Pulmonary artery endothelial cell (primary cell): ENCODE measurements at regions not wholly inside any gene's neighbourhood (a gene's known extent, or its start where the extent isn't known, plus 50 kb on each side); places are given as distances from the start of the nearest gene placed in this dataset.
"Not testable (repeated sequence)": the region's sequence is repeated elsewhere in the genome, so short reads cannot be mapped to it uniquely, and the experiment has no call there.

Source experiments
- DNase-seq: peaks from one replicate; pipeline ENCODE4 v3.0.0-alpha.2; 2011; ENCODE audit warnings: low read depth, low spot score

DNA sequence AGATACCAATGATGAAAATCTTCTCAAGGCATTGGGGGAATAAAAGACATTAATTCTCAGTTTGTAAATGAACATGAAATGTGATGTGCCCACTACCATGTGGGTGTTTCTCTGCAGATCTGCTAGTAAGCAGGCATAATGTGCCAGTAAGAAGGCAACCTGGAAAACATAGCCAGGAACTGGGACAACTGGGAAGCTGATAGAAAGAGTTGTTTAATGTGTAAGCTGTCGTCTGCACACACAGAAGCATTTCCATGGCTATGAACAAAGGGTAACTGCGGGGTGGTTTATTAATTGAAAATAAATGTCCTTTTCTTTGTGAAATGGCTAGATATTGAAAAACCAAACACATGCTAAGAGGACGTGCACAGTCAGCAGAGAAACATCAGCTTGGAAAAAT, 52.0 kb downstream of the ZC3H11B start:
- no peak for DNase-seq

DNA sequence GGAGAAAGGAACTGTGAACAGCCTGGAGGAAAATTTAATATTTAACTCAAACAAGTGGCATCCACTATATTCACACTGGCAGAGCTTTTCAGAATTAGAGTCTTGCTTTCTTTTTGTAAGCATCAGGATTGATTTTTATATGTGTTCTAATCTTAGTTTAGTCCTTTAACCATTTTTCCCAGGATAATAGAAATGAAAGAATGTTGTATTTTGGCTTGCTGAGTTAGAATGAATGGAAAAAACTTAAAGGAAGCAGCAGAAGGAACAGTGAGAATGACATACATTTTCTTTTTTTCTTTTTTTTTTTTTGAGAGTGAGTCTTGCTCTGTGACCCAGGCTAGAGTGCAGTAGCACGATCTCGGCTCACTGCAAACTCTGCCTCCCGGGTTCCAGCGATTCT, 53.0 kb downstream of the ZC3H11B start:
- DNase-seq = no peak

DNA sequence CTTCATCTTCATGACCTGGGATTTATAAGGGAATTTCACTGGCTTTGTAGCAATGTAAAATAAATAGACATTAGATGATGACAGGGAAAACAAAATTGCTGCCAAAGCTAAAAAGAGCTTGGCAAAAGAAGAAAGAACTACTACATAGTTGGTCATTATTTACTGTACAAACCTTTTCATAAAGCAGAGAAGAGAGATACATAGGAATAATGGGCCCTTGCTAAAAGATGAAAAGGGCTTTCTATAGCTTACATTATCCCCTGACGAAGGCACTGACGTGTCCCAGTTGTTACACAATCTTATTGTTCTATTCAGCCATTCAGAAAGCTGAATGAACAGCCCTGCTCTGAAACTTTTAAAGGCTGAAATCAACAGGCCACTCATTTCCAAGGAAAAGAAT, 57.1 kb downstream of the ZC3H11B start:
- no peak for DNase-seq

DNA sequence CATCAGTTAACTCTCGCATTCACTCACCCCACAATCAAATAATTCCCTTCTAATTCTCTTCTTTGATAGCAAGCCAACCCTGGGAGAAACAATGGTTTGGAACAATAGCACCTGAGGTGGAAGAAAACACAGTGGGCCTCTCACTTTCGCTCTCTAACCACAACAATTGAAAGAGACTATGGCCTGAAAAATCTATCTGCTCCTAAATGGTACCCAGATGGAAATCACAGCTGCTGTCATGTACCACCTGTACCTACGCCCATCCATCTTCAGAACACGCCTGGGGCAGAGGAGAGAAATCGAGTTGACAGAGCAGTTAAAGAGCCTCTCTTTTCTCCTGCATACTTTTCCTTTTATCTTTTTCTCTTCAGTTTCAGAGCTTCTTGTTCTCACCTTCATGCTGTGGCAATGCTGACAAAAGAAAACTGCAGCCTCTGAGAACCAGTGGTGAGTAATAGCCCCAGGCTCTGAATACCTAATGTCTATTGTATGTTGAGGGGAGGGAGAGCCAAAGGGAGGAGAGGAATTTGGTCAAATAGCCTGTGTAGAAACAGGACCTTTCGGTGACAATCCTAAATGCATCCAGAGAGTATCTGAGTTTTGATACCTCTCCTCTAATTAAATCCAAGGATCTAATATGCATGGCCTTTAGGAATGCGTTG, 57.7 kb downstream of the ZC3H11B start:
- no peak for DNase-seq

DNA sequence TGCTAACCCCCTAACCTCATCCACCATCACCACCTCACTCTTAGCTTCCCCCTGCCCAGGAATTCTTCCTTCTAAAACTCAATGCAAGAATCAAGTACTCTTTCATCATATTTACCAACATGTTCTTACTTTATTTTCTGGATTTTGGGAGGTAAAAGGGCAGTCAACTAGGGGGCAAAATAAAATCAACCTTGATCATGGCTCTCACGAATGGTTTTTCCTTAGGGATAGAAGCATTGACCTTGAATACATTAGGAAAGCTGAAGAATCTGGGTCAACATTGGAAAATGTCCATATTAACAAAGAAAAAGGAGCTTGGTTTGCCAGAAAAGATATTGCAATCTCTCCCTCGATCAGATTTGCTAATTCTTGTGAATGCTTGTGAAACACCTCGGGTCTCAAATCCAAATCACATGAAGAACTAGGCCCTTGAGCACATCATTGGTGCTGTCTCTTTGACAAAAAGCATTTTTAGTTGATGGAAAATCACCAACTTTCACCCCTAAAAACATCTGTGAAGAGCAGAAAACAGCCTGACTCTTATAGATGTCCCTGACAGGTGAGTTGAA, 58.9 kb downstream of the ZC3H11B start:
- DNase-seq = no peak

DNA sequence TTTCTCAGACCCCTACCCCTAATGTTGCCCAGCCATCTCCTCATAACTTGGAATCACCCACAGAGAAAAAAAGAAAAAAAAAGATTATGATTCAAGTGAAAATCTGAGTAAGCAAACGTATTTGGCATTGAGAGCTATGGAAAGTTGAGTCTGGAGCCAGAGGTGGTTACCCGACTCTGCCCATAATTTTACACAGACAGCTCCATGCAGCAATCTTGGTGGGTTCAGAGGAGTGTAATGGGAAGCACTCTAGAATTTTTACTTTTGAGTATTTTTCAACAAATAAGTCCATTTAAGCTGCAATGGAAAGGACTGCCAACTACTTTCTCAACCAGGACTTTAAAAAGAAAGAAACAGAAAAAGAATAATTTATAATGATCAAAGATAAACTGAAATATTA, 62.7 kb downstream of the ZC3H11B start:
- DNase-seq = no peak

DNA sequence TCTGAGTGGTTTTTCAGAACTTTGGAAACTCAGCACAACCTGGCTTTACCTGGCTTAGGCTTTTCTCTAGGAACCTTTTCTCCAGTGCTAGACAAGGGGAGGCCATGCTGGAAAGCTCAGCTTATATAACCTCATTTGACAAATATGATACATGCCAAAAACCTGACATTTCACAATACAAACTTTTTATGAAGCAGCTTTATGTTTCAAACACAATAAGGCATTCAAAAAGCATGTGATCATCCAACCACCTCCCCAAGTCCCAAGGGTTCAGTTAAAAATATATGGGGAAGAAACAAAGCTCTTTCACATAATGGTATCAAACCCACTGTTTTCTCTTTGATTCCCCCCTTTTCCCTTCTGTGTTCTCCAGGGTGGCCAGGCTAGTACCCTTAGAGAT, 63.7 kb downstream of the ZC3H11B start:
- DNase-seq = no peak

DNA sequence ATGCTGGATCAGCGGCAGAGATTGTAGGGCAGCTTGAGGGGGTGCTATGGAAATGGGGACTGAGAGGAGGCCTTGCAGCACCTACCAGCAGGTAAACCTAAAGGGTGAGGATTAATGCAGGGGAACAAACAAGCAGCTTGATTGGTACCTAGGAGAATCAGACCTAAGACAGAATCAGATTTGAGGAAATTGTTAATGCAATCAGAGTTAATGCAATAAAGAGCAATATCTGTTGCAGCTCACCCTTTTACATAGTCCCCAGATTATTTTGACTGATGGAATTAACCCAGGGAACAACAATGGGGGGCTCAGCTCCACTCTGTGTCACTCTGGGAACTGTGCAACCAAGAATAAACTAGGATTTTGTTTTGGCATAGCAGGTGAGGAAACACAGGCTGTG, 64.5 kb downstream of the ZC3H11B start:
- DNase-seq = no peak

DNA sequence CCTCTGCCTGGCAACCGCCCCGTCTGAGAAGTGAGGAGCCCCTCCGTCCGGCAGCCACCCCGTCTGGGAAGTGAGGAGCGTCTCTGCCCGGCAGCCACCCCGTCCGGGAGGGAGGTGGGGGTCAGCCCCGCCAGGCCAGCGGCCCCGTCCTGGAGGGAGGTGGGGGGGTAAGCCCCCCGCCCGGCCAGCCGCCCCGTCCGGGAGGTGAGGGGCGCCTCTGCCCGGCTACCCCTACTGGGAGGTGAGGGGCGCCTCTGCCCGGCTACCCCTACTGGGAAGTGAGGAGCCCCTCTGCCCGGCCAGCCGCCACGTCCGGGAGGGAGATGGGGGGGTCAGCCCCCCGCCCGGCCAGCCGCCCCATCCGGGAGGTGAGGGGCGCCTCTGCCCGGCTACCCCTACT, 67.1 kb downstream of the ZC3H11B start:
- DNase-seq = not testable (repeated sequence)

DNA sequence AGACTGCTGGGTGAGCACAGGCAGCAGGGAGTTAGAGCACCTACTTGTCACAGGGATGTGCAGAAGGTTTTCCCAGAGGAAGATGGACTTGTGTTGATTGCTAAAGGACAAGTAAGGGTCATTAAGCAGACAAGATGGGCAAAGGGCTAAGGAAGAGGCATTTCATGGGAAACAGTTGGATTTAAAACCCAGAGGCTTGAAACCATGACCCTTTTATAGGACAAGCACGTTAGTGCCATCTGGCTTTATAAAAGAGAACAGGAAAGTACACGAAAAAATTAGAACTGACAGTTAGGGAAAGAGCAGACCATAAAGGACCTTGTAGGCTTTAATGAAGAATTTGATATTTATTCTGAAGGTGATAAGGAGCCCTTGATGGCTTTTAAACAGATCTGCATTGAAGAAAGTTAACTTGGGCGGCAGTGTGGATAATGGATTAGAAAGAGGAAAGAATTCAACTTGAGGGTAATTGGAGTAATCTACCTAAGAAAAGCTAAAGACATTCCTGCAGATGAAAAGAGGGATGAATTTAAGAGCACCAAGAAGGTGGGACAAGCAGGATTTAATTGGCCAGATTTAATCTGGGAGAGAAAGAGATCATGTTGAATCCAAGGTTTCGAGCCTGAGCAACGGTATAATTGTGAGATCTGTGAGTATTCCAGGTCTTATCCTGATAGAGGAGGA, 68.6 kb downstream of the ZC3H11B start:
- no peak for DNase-seq

DNA sequence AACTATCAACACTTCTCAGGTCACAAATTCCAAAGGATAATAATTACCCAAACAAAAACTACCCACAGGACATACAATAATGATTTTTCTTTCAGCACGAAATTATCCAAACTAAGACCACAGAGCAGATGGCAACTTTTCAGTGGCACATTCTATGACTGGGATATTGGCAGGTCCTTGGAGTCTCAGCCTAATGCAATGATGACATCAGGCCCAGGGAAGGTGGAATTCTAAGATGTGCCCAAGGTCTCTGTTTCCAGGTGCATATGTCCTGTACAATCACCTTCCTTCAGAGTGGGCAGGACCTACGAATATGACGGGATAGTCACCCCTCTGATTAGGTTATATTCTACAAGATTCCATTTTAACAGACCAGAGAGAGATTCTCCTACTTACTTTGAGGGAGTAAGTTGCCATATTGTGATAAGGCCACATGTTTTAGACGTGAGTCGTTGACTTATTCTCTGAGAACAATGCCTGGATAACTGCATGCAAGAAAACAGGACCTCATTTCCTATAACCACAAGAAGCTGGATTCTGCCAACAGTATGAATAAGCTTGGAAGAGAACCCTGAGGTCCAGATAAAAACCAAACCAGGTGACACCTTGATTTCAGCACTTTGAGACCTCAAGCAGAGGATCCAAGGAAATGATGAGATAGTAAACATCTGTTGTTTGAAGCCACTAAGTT, 69.9 kb downstream of the ZC3H11B start:
- DNase-seq = no peak

DNA sequence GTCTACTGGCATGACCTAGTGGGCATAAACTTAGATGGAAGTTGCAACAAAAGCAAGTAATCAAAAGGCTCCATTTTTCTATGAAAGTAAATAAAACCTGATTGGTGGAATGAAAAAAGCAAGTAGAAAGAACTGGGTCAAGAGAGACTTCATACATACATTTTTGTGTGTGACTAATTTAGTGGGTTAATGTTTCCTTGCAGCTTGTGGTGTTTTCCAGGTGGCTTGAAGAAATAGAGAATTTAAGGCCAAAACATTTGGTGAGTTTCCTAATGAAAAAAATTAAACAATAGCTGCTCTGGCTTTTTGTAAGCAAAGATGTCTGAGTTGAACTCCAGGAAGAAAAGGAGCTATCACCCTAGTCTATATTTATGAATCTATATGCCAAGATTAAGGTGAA, 71.0 kb downstream of the ZC3H11B start:
- no peak for DNase-seq

DNA sequence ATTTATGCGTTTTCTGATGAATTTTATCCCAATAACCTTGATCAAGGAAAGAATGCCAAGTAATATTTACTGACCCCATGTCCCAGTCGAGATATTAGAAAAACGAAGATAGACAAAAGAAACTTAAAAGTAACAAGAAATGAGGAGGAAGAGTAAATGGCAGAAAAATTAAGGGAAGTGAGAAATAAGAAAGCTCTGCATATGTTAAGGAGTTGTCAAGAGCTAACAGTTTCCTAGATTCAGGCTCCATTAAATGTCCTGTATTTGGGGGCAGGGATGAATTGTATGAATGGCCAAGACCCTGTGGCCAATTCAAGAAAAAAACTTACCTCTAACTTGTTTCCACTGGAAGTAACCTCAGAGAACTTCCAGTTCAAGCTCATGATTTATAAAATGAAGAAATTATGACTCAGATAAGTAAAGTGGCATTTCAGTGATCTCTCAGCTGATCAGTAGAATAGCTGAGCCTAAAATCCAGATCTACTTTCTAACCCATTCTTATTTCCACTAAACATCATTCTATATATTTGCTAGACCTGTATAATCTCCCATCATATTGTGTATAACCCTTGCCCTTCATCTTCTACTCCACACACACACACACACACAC, 73.2 kb downstream of the ZC3H11B start:
- DNase-seq = no peak

DNA sequence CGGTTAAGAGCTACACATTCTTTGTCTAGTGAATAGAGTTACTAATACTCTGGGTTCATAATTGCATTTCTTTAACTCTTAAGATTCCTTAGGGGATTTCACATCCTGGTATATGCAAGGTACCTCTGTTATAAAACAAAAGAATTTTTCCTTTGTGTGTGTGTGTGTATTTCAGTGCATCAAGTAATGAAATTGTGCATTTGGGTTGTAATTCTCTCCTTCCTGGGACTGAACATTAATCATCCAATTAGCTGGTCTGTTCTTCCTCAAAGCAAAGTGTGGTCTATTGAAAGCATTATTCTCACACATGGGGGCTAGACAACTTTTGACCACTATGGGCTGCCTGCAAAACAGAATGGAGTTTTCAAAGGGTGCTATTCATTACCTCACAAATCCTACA, 74.0 kb downstream of the ZC3H11B start:
- no peak for DNase-seq

DNA sequence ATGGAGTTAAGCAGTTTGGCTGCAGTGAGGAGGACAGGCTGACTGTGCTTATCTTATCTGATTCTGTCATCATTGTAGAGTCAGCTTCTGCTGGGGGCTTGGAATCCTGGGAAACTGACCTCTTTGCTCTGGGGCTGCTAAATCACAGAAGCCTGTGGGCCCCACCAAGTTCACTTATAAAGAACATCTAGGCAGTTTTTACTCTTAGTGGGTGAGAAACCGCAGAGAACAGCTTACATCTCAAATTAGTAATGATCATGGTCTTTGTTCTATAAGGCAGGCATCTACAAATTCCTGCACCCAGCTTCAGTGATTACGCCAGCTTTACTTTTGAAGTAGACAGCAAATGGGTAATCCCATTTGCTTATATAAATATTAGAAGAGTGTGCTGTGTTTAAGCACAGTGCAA, 75.7 kb downstream of the ZC3H11B start:
- no peak for DNase-seq

DNA sequence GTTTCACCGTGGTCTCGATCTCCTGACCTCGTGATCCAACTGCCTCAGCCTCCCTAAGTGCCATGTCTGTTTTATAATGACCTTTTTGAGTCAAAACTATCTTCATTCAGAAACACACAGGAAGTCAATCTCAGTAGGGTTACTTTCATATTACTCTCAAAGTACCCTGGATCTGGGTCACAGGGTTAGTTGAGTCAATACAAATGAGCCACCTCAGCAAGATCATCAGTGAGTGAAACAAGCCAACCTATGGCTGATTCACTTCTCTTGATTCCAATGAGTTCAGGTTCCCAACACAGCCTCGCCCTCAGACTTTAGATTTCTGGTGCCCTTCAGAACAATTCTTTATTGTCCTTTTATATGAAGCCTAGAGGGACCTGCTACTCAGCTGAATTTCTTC, 76.9 kb downstream of the ZC3H11B start:
- DNase-seq = no peak

DNA sequence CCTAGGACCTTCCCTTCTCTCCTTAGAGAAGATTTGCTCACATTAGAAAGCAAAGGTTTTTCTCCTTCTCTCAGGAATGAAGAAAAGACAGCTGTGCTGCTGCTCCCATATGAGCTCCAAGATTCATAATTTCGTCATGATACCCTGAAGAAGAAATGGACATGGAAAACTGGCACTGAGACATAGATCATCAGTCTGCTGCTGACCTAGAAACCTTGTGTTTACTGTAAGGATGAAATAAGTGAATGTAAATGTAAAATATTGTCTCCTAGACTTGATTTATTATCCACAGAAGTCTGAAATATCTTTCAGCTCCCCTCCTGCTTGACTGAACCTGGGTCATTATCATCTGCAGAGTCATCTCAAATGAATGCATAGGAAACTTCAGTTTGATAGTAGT, 77.9 kb downstream of the ZC3H11B start:
- no peak for DNase-seq

DNA sequence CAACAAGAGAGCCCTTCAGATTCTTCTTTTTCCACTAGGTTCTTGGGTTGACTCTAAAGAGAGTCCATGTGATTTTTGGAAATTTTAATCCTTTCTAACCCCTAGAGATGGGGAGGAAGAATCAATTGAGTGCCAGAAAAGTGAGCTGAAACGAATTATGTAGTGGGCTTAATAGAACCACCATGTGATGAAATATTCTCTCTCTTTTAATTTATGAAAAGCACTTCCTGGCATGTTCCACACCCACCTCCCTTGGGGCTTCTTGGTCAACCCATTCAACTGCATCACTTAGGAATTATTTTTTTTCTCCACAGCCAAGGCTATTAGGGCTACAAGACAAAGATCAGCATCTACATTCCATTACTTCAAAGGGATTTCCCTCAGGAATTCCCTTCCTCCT, 79.6 kb downstream of the ZC3H11B start:
- no peak for DNase-seq

DNA sequence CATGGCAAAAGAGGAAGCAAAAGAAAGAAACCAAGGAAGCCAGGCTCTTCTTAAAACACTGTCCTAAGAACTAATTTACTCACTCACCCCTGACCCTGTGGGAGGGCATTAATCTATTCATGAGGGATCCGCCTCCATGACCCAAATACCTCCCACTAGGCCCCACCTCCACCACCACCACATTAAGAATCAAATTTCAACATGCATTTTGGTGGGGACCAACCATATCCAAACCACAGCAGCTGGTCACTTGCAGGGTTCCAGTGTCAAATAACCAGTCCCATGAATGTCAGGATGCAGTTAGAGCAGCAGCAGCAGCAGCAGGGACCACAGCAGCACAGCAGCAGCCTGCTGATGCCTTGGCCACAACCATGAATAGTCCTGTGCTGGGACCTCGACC, 83.8 kb downstream of the ZC3H11B start:
- DNase-seq = no peak

DNA sequence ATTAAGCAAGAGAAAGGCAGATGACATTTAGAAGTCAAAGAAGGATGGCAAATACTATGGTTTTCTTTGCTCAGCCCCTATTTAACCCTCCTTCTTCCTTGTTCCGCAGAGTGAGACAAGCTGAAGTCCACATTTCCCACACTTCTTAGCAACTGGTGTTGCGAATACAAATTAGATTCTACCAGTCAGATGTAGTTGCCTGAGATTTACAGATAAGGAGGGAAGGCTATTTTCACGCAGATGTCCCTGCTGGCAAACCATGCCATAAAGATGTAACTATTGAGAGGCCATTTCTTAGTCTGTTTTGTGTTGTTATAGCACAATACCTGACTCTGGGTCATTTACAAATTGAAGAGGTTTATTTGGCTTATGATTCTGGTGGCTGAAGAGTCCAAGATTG, 84.3 kb downstream of the ZC3H11B start:
- DNase-seq = no peak

DNA sequence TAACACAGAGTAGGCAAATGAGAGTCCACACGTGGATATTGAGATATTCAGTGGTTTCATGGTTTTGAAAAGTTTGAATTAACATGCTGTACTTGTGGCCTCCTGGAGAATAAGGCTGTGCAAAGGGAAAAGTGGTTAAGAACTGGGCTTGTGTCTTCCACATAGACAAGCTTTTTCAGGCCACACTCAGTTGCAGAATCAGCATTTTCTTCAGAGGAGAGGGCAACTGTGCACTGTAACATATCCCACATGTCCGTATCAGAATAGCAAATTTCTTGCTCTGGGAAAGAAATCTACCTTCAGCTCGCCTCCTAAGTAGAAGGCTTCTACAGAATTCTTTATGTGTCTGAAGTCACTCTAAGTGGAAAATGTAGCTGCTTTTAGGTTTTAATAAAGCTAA, 84.9 kb downstream of the ZC3H11B start:
- DNase-seq = no peak

DNA sequence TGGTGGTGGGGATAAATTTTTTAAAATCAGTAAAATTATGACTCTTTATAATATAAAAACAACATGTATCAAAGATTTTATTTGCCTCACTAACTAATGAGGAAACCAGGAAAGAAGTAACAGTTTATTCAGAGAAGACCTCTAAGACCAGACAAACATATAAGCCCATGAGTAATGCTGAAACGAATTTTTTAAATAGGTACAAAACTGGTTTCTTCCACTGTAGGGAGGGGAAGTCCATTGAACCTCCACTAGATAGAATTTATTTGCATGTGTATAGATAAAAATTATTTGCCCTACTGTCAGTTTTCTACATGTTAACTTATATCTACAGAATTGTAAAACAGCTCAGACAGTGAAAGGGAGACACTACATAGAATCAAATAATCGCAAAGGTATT, 86.8 kb downstream of the ZC3H11B start:
- no peak for DNase-seq
